ENCODE measurements at regions not wholly inside any gene's neighbourhood (a gene's known extent, or its start where the extent isn't known, plus 50 kb on each side); places are given as distances from the start of the nearest gene placed in this dataset.

GRCh38 chr15:46646490-46646889 lies 1011.7 kb downstream of the SQOR start:
- Histone ChIP-seq H3K4me3 (ENCODE audit: low read depth in 1 of 3, low read length in 3 of 3) (no peak overlapping the region), H3K9ac (ENCODE audit: low read depth in 1 of 2, low read length in 2 of 2) (no peak overlapping the region), H3K27ac (ENCODE audit: low read depth in 1 of 2, low read length in 2 of 2) (no peak overlapping the region), H3K36me3 (ENCODE audit: control insufficient read depth in 4 of 4, insufficient read depth in 3 of 4, low read depth in 1 of 4, low read length in 3 of 4) (no peaks in the 10 kb centered on the region), H3K27me3 (ENCODE audit: control insufficient read depth in 4 of 4, insufficient read depth in 4 of 4, low read length in 3 of 4) (no peaks in the 10 kb centered on the region), H3K9me3 (ENCODE audit: control insufficient read depth in 4 of 4, low read length in 3 of 4) (no peaks in the 10 kb centered on the region), H3K4me1 (ENCODE audit: control insufficient read depth in 4 of 4, insufficient read depth in 4 of 4, low read length in 3 of 4) (peaks cover 0 to 11% (median 3%) of the 10 kb centered on the region in 4 donors)
- DNase-seq (ENCODE audit: low spot score), result no peak
- 92% methylated on average over 1 of the region's 1 CpG for WGBS
- no peak for TF ChIP-seq RXRA (IDR thresholded peaks at IDR 0.05)
- no peak for TF ChIP-seq JUND (IDR thresholded peaks at IDR 0.05)
- no peak for TF ChIP-seq NR2F2 (IDR thresholded peaks at IDR 0.05)
- TF ChIP-seq ATF3 (IDR thresholded peaks at IDR 0.05), result no peak

GRCh38 chr15:46647046-46647445 lies 1012.2 kb downstream of the SQOR start:
- Histone ChIP-seq H3K36me3 (ENCODE audit: control insufficient read depth in 4 of 4, insufficient read depth in 3 of 4, low read depth in 1 of 4, low read length in 3 of 4) (no peaks in the 10 kb centered on the region), H3K9ac (ENCODE audit: low read depth in 1 of 2, low read length in 2 of 2) (no peak overlapping the region), H3K4me3 (ENCODE audit: low read depth in 1 of 3, low read length in 3 of 3) (no peak overlapping the region), H3K4me1 (ENCODE audit: control insufficient read depth in 4 of 4, insufficient read depth in 4 of 4, low read length in 3 of 4) (peaks cover 0 to 11% (median 3%) of the 10 kb centered on the region in 4 donors), H3K9me3 (ENCODE audit: control insufficient read depth in 4 of 4, low read length in 3 of 4) (no peaks in the 10 kb centered on the region), H3K27me3 (ENCODE audit: control insufficient read depth in 4 of 4, insufficient read depth in 4 of 4, low read length in 3 of 4) (no peaks in the 10 kb centered on the region), H3K27ac (ENCODE audit: low read depth in 1 of 2, low read length in 2 of 2) (no peak overlapping the region)
- no peak for DNase-seq (ENCODE audit: low spot score)
- WGBS, result 74% methylated on average over 1 of the region's 1 CpG
- no peak for TF ChIP-seq JUND (IDR thresholded peaks at IDR 0.05)
- no peak for TF ChIP-seq GABPA (IDR thresholded peaks at IDR 0.05 in 1 of 2, conservative IDR thresholded peaks at IDR 0.05 in 1 of 2)
- TF ChIP-seq EGR1 (IDR thresholded peaks at IDR 0.05; ENCODE audit: low read depth in 2 of 2), result no peak
- no peak for TF ChIP-seq REST (IDR thresholded peaks at IDR 0.05)
- TF ChIP-seq NR2F2 (IDR thresholded peaks at IDR 0.05), result no peak
- no peak for TF ChIP-seq HNF4A (conservative IDR thresholded peaks at IDR 0.05)
- no peak for TF ChIP-seq RAD21 (IDR thresholded peaks at IDR 0.05)
- TF ChIP-seq ATF3 (IDR thresholded peaks at IDR 0.05), result no peak

GRCh38 chr15:46652266-46652665 lies 1017.4 kb downstream of the SQOR start:
- DNase-seq (ENCODE audit: low spot score), result no peak
- WGBS, result 57% methylated on average over 2 of the region's 2 CpGs

More at GRCh38 chr15:46652266-46652665, 1017.4 kb downstream of the SQOR start:
- no peaks in the 10 kb centered on the region for H3K36me3 ChIP-seq (ENCODE audit: control insufficient read depth in 4 of 4, insufficient read depth in 3 of 4, low read depth in 1 of 4, low read length in 3 of 4)
- no peak overlapping the region for H3K9ac ChIP-seq (ENCODE audit: low read depth in 1 of 2, low read length in 2 of 2)
- H3K4me3 ChIP-seq (ENCODE audit: low read depth in 1 of 3, low read length in 3 of 3), result no peak overlapping the region
- no peaks in the 10 kb centered on the region for H3K27me3 ChIP-seq (ENCODE audit: control insufficient read depth in 4 of 4, insufficient read depth in 4 of 4, low read length in 3 of 4)
- no peak overlapping the region for H3K27ac ChIP-seq (ENCODE audit: low read depth in 1 of 2, low read length in 2 of 2)
- no peaks in the 10 kb centered on the region for H3K9me3 ChIP-seq (ENCODE audit: control insufficient read depth in 4 of 4, low read length in 3 of 4)
- H3K4me1 ChIP-seq (ENCODE audit: control insufficient read depth in 4 of 4, insufficient read depth in 4 of 4, low read length in 3 of 4), result no peaks in the 10 kb centered on the region
- TF ChIP-seq NR2F2 (IDR thresholded peaks at IDR 0.05) (no peak), HNF4A (conservative IDR thresholded peaks at IDR 0.05) (no peak), FOXA2 (IDR thresholded peaks at IDR 0.05) (no peak), RXRA (IDR thresholded peaks at IDR 0.05) (no peak), JUND (IDR thresholded peaks at IDR 0.05) (no peak), TAF1 (conservative IDR thresholded peaks at IDR 0.05) (no peak), GABPA (IDR thresholded peaks at IDR 0.05 in 1 of 2, conservative IDR thresholded peaks at IDR 0.05 in 1 of 2) (no peak), ATF3 (IDR thresholded peaks at IDR 0.05) (no peak), MAX (IDR thresholded peaks at IDR 0.05) (no peak), CTCF (IDR thresholded peaks at IDR 0.05; ENCODE audit: low read depth, low read length, missing input control) (no peak), REST (IDR thresholded peaks at IDR 0.05) (no peak), YY1 (IDR thresholded peaks at IDR 0.05) (no peak), SP1 (IDR thresholded peaks at IDR 0.05) (no peak), EGR1 (IDR thresholded peaks at IDR 0.05; ENCODE audit: low read depth in 2 of 2) (no peak)
